GM21717 (cell line): ENCODE measurements at regions not wholly inside any gene's neighbourhood (a gene's known extent, or its start where the extent isn't known, plus 50 kb on each side); places are given as distances from the start of the nearest gene placed in this dataset.

Experiments used
- ATAC-seq: cut with Tn5 transposase; IDR thresholded peaks from one replicate; pipeline ENCODE4 v1.9.1; 2021; ENCODE audit warnings: mild to moderate bottlenecking, moderate library complexity; ENCODE audit not compliant: unreplicated experiment

DNA sequence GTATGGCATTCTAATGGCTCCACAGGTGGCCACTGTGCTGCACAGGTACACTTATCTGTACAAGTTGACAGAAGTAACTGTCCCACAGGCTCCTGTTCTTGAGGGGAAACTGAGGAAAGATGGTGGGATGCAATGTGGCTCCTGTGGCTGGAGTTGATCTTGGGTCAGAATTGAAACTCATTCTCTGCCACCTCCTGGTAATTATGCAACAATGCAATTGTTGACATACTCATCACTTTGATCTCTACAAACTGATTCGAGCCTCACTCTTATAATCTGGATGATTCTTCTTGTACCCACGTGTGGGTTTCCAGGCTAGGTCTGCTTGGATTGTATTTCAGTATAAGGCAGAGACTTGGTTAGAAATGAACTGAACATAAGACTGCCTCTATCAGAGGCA lies 148.8 kb downstream of the CCNG2 start:
- ATAC-seq: no peak

DNA sequence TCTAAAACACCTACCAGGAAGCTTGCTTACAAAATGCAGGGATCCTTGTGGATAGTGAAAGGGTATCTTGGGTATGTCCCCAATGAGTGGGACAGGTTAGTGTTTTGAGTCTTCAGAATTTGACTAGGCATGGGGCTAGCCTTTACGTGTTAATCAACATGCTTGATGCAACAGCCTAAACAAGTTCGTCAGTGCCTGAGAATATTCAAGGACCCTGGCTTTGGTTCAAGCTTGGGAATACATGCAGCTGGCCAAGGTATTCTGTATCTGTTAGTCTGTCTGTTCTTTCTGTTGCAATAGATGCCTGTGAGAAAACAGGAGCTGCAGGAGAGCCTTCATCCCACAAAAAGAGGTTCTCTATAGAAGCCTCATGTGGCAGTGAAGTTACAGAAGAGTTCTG lies 149.5 kb downstream of the CCNG2 start:
- ATAC-seq: no peak

- no peak for ATAC-seq
Observed at GRCh38 chr4:77308843-77309242, 151.8 kb downstream of the CCNG2 start.

DNA sequence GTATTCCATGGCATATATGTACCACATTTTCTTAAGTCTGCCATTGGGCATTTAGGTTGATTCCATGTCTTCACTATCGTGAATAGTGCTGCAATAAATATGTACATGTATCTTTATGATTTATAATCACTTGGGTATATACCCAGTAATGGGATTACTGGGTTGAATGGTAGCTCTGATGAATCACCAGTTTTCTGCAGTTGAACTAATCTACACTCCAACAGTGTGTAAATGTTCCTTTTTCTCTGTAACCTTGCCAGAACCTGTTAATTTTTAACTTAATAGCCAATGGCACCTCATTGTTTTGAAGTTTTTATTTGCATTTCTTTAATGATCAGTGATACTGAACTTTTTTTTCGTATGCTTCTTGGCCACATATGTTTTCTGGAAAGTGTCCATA lies 152.5 kb downstream of the CCNG2 start:
- ATAC-seq: no peak

- ATAC-seq: no peak
Observed at GRCh38 chr4:77310931-77311330, 153.9 kb downstream of the CCNG2 start.

DNA sequence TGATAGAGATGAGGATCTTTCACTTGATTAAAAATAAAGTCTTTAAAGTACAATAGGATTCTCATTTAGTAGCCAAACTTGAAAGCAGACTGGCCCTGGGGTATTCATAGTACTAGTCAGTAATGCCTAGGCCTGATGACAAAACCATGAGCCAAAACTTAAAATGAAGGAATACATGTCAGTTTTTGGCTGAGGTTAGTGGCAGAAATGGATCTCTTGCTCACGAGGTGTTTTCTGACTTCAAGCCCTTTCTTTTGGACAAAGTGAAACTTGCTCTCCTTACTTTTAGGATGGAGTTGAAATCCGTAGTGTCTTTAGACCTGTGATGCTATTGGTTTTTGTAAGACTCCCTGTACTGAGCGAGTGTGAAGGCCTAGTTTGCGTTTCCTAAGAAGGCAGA lies 157.7 kb downstream of the CCNG2 start:
- no peak for ATAC-seq

- ATAC-seq: no peak
Observed at GRCh38 chr4:77327151-77327550, 170.1 kb downstream of the CCNG2 start.

DNA sequence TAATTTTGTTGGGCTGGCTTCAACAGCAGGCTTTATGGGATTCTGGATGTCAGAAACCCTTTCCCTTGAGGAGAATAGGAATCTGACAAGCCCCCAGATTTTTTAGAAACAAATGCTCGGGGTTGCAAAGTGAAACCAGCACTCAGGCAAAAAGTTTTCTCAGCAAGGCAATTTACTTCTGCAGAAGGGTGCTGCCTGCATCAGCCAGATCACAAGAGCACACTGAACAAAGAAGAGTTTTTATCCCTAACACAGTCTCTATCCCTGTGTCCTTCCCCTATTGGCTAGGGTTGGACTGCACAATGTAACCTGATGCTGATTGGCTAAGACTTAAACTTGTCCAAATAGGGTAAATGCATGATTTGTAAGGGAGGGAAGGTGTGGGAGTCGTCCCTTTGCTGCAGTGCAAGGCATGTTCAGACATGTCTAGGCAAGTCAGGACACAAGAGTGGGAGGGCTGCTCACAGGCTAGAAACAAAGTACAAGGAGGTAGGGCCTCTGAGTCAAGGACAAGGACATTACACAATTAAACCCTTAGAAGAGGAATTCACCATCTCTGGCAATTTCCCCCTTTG lies 175.8 kb downstream of the CCNG2 start:
- ATAC-seq: no peak

GRCh38 chr4:77336411-77337142 lies 179.6 kb downstream of the CCNG2 start:
- no peak for ATAC-seq

- ATAC-seq: no peak
Observed at GRCh38 chr4:77342170-77342810, 185.3 kb downstream of the CCNG2 start.

DNA sequence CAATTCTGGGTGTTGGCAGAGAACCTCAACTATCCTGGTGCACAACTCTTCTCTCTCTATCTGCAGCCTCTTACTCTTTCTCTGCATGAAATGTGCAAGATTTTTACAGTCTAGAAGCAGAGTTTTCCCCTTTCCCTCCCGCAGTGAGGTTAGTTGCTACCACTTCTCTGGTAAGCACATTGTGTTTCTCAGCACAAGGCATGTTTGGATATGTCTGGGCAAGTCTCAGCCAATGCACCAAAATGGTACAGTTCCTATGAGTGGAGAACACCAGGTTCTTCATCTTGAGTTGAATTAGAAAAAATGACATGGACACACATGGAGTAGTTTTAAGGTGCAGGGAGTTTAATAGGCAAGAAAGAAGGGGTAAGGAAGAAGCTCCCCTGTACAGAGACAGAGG lies 187.0 kb downstream of the CCNG2 start:
- ATAC-seq: no peak

DNA sequence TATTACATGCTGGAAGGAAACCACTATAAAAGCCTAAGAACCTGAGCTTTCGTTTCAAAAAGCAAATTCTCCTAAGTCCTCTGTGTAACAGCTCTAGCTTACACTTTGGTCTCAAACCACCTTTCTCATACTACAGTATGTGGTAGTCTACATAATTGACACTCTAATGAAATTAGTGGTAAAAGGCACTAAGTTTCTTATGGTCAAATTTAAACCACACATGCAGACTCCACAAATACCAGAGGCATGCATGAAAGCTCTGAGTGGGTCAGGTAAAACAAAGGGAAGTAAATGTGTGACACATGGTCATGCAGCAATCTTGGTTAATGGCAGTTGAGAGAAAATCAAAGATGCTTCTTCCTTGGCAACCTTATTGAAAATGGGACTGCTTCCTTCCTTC lies 187.8 kb downstream of the CCNG2 start:
- no peak for ATAC-seq

DNA sequence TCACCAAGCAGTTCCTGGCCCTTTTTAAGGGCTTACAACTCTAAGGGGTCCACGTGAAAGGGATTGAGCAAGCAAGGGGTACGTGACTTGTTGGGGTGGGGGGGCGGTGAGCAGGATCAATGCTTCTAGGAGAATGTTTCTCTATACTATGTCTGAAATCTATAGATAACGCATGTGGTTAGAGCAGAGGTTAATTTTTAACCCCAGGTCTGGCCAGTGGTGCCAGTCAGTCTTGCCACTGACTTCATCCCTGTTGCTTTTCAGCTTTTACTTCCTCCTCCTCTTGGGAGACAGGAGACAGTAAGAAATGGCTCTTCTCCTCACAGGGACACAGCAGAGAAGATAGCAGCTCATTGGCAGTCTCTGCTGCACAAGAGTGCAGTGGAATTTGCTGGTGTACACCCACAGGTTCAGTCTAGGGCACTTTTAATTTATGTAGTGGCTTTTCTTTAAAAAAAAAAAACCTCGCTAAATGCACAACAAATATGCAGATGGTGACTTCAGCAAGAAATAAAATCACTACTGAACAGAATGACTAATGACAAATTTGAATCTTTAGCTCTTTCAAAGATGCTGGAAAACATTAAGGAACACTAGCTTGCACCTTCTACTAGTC lies 190.5 kb downstream of the CCNG2 start:
- no peak for ATAC-seq

DNA sequence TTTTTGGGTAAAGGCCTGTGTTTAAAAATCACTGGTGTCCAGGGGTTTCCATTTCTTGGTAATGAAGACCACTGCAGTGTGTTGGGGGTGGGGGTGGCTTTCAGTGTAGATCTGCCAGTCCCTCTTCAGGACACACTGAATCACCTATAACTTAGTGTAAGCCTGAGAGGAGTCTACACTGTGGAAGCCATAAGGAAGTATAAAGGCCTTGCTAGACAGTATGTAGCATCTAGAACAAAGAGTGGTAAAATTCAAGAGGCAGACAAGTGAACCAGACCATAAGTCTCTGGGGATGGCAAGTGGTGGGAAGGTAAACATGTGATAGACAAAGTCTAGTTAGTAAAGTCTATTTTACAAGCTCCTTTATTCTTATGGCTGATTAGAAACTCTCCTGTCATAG lies 191.8 kb downstream of the CCNG2 start:
- no peak for ATAC-seq

- no peak for ATAC-seq
Observed at GRCh38 chr4:77349364-77349763, 192.4 kb downstream of the CCNG2 start.

DNA sequence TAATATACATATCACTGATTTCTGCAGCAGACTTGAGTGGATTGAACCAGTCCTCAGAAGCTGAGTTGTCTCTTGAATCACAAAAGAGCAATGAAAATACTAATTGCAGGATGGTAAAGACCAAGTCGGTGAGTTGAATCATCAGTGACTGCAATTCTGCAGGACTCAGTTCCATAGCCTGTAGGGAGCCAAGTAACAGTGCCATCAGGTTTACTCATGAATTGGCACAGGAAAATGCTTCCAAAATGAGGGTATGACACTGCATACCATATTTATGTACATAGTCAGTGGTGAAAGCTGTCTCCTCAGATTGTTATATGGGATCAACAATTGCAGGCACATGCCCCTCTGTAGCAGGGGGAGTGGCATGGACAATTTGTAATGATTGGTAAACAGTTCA lies 192.8 kb downstream of the CCNG2 start:
- ATAC-seq: no peak

DNA sequence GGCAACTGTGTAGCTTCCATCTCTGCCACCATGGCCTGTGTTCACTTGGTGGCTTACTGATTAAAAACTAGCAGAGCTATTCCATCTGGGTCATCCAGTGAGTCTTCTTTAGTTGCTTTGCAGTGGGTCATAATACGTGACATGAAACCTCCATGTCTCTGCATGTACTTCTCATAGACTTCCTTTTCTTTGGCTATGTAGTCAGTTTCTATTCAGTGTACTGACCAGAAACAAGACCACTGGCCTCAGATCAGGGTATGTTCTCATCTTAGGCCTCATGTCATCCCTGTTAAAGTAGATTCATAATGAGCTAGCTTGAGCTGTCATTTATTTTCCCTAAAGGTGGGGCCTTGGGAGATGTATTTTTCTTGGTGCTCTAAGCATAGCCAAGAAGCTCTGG lies 195.2 kb downstream of the CCNG2 start:
- no peak for ATAC-seq

DNA sequence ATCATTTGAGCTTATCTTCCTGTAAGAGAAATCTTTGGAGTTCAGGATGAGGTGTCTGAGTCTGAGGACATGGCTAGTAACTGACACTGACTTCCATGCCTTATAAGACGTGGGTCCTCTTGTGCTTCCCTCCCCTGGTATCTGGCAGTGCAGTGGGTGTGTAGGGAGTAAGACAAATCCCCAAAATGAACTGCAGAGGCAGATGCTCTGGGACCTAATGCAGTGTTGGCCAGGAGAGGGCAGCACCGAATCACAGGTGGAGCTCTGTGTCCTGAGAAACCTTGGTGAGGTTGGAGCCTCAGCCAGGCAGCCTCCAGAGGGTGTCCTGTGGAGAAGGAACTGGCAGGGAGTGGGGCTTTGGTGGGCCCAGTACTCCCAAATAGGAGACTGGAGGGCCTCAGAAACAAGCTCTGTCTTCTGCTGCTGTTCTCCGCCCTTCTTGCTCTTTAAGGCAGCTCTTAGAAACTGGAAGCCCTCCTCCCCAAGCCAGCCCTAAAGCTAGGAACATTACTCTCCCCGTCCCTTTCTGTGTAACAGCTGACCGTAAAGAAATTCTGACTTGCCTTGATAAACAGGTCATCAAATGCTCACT lies 196.8 kb downstream of the CCNG2 start:
- ATAC-seq: peak; percentile 72

DNA sequence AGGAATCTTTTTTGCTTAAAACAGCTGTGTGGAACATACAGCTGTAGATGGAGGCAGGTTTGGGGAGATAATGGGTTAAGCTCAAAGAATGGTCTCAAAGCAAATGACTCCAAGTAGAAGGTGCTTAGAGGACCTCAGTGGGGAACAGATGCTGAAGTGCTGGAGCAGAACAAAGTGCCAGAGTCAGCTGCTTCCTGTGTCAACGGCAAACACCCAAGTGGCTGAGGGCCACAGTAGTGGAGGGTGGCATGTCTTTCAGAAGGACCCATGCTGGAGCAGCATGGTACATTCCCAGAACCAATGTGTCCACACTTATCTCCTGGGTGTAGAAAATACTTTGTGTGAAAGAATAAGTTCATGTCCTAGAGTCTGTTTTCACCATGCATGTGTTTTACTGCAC lies 197.5 kb downstream of the CCNG2 start:
- no peak for ATAC-seq

DNA sequence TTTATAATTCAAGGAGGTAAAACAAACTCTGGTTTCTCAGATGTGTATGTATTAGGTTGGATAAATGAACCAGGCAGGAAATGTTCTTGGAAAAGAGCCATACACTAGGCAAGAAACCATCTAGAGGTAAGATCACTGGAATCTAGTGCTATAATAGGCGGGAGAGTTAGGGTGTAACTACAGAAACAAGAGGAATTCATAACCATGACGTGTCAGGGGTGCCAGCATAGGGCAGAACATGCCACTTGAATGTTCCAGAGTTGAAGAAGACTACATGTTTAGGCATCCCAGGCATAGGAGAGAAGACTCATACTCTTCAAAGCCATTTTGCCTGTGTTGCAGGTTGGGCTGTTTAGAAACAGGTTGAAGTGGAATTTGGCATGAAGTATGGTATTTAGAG lies 198.7 kb downstream of the CCNG2 start:
- no peak for ATAC-seq

GRCh38 chr4:77358315-77358928 lies 201.4 kb downstream of the CCNG2 start:
- ATAC-seq: no peak
